ENCODE measurements at regions not wholly inside any gene's neighbourhood (a gene's known extent, or its start where the extent isn't known, plus 50 kb on each side); places are given as distances from the start of the nearest gene placed in this dataset.

DNA sequence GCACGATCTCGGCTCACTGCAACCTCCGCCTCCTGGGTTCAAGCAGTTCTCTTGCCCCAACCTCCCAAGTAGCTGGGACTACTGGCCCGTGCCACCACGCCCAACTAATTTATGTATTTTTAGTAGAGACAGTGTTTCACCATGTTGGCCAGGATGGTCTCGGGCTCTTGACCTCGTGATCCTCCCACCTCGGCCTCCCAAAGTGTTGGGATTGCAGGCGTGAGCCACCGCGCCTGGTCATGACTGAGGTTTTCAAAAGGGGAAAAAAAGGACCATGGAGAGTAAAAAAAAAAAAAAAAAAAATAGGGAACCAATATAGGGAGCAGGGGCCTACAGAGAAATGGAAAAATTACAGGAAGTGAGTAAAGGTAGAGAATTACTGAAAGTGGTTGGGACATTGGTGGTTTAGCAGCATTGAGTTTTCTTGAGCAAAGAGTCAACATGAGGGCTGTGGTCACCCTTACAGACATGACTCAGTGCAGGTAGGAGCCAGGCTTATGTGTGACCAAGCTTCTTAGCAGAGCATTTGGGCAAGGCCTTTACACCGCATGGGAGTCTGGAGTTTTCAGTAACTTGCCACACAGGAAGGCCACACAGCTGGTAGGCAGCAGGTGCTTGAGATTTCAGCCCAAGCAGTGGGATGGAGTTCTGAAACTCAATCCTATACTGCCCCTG is 447.3 kb downstream of the HS3ST3B1 start:
- TF ChIP-seq SRF (IDR thresholded peaks at IDR 0.05; ENCODE audit: low read depth, low read length) (no peak), POLR2AphosphoS5 (IDR thresholded peaks at IDR 0.05; ENCODE audit: low read depth, low read length) (no peak), RNF2 (IDR thresholded peaks at IDR 0.05; ENCODE audit: borderline replicate concordance, low read depth, low read length, missing control alignments, poor library complexity, severe bottlenecking) (no peak), POLR2A (IDR thresholded peaks at IDR 0.05; ENCODE audit: control extremely low read depth in 1 of 2, low read depth in 2 of 2, low read length in 2 of 2) (no peak)

All from H1 (cell line).